ENCODE measurements at regions not wholly inside any gene's neighbourhood (a gene's known extent, or its start where the extent isn't known, plus 50 kb on each side); places are given as distances from the start of the nearest gene placed in this dataset.

- no peak for TF ChIP-seq ESRRG (CRISPR knock-in tag; IDR thresholded peaks at IDR 0.05)
- TF ChIP-seq SNAI2 (CRISPR knock-in tag; IDR thresholded peaks at IDR 0.05): no peak
- no peak for TF ChIP-seq ZFP30 (CRISPR knock-in tag; IDR thresholded peaks at IDR 0.05)
- TF ChIP-seq TCF4 (CRISPR knock-in tag; IDR thresholded peaks at IDR 0.05; ENCODE audit: borderline replicate concordance): no peak
- TF ChIP-seq ARNTL (CRISPR knock-in tag; IDR thresholded peaks at IDR 0.05; ENCODE audit: borderline replicate concordance, low read depth): no peak
- TF ChIP-seq RARB (CRISPR knock-in tag; IDR thresholded peaks at IDR 0.05): no peak
- TF ChIP-seq POU6F1 (CRISPR knock-in tag; IDR thresholded peaks at IDR 0.05; ENCODE audit: borderline replicate concordance, low read depth): no peak
- TF ChIP-seq PATZ1 (CRISPR knock-in tag; IDR thresholded peaks at IDR 0.05; ENCODE audit: borderline replicate concordance): no peak
- no peak for TF ChIP-seq ZNF565 (CRISPR knock-in tag; conservative IDR thresholded peaks at IDR 0.05; ENCODE audit: low read depth)
- no peak for TF ChIP-seq GLIS3 (CRISPR knock-in tag; IDR thresholded peaks at IDR 0.05)
Measured at GRCh38 chr3:140834266-140835037, 107.2 kb upstream of the SLC25A36 start.

All from SK-N-SH treated with all-trans-retinoic acid at 6 μM for 48 hours (cell line).